NOMO-1 treated with DMSO at 0.1 percent for 48 hours (cell line): ENCODE measurements at regions not wholly inside any gene's neighbourhood (a gene's known extent, or its start where the extent isn't known, plus 50 kb on each side); places are given as distances from the start of the nearest gene placed in this dataset.
A peak's percentile ranks its signal among the peaks of the same experiment; 100 is the strongest.

Source experiments
- DNase-seq: peaks from one replicate; lab custom pipeline; 2025; ENCODE audit not compliant: unreplicated experiment; lab: John Stamatoyannopoulos, UW

DNA sequence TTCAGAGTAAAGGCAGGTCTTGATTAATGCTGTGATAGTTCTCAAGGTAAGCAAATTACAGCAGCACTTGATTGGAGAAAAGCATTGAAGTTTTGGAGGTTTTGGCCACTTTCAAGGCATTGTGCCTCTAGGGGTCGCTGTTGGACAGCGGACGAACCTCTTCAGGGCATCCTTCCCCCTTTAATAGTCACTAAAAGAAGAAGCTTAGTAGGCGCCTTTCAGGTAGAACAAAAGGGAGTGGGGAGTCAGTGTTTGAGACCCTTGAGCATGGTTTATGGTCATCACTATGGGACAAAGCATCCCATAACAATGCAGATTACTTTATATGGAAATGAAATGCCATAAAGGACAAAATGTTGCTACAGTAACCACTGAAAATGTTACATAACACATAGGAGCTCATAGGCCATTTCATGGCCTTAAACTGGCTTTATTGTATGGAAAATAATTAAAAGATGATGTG, 199.5 kb upstream of the DCN start:
- peak; percentile 73 for DNase-seq

DNA sequence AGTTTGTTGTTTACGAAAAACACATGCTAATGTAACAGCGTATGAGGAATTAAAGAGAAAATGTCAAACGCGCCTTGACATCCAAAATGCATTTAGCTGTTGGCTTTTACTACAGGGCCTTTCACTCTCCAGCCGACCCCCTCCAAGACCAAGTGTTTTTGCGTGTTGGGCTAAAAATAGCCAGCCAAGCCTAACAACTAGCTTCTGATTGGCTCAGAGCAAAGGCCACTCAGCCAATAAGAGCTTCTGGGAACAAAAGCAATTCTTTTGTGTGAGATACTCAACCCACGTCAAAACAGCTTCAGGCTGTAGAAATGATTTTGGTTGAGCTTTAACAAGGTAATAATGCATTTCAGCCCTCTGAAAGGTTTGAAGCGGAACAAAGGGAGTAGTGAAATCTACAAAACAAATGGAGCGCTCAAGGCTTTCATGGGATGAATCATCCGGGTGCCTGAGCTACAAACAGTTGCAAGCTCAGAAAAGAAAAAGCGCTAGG, 198.7 kb upstream of the DCN start:
- DNase-seq = peak; percentile 51

DNA sequence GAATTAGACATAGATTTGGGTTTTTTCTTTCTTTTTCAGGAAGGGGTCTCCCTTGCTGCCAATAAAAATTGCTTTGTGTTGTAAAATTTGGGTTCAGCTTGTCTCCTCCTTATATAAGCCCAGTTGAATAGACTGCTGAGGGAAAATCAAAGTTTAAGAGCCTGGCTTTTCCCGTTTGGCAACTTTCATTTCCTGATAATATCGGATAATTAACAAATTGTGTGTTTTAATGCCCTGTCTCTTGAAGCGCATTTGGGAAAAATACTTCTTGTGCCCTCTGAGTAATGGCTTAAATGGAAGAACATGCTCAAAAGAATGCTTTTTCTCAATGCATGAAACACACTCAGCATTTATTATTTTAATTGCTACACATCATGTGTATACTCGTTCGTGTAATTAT, 198.0 kb upstream of the DCN start:
- no peak for DNase-seq

DNA sequence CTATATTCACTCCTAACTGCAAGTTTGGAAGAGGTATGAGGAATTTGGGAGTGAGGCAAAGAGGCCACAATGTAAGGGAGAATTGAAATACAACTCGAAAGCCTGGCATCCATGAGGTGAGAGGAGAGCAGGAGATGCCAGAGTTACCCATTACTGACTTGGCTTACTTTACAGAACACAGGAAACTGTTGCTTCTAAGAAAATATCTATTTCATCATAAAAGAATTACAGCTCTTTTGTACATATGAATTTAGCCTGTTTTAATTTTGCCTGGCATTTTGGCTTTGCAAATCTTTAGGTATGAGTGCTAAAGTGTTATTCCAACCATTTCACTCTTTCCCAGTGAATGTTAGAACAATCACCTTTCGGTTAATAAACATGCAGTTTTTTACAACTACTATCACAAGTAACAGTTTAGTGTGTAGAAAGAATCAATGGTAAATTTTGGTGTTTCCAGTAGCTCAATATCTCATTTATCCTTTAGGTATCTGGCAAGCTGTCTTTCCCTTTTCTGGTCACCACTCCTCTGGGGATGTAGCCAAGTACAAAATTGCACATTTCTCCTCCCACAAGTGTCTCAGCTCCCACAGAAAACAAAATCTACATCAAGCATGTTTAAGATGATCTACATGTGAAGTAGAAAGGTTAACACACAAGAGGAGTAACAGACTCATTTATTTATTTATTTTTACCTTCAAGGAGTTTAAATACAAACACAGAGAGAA, 196.6 kb upstream of the DCN start:
- no peak for DNase-seq

DNA sequence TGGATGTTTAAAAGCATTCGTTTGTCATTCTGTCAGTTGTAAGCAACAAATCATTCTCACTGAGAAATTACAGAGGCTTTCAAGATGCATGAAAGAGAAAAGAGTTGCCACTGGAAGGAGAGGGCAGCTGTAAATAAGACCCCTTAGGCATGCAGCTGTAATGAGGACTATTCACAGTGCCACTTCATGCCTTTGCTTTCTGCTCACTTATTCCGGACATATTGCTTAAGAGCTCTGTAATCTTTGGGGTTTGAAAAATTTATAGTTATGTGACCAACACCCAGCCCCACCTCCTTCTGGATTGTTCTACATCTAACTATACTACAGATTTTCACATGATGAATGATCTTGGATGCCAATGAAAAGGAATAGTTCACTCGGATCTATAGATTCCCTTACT, 194.8 kb upstream of the DCN start:
- DNase-seq = no peak

DNA sequence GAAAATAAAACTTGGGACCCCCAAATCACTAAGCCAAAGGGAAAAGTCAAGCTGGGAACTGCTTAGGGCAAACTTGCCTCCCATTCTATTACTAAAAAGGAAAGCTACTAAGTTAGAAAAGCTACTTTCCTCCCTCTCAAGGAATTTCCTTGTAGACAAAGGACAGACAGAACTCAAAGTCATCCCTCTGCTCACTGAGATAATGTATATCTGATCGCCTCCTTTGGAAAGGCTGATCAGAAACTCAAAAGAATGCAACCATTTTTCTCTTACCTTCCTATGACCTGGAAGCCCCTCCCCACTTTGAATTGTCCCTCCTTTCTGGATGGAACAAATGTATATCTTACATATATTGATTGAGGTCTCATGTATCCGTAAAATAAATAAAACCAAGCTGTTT, 190.5 kb upstream of the DCN start:
- DNase-seq = no peak

DNA sequence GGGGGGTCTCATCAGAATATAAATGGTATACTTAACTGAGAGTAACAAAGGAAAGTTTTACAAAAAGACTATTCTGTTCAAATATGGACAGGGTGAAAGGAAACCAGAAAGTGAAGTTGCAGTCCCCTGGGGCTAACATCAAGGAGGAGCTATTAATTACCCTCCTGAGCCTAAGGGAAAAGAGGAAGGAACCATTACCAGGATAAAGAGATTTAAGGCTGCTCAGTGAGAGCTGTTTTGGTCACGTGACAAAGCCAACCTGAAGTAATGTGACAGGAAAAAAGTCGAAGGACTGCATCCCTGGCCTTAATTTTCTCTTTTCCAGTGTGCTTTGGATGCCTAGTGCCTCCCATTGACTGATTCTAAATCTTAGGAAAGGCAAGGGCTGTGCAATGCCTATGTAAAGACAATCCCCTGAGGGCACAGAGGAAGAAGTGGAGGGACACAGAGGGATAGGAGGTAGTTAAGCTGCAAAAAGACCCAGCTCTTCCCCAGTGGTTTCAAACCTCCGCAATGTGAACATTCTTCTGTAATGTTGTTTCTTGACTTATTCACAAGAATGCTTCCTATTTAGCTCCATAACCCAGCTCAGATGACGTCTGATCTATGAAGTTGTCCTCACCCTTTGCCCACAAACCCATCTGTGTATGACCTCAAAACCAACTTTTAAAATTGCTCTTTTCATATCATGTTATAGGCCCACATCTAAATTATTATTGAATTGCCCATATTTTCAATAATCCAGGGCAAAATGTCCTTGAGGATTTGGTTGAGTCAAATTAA, 187.7 kb upstream of the DCN start:
- DNase-seq = no peak

DNA sequence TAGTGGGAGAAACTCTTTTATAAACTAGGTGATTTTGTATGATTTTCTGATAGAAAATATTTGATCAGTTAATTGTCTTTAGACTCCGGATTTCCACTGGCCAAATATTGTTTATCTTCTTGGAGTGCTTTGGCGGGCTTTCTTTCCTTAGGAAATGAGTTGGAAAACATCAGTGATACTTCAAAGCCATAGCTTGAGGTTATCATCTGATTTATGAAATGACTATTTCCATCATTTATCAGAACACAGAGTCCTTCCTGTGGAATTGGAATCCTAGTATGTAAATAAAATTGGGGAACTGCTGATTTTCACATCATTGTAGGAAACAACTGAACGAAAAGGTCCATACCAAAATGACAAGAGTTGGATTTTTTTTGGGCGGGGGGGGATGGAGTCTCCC, 186.0 kb upstream of the DCN start:
- DNase-seq = no peak

DNA sequence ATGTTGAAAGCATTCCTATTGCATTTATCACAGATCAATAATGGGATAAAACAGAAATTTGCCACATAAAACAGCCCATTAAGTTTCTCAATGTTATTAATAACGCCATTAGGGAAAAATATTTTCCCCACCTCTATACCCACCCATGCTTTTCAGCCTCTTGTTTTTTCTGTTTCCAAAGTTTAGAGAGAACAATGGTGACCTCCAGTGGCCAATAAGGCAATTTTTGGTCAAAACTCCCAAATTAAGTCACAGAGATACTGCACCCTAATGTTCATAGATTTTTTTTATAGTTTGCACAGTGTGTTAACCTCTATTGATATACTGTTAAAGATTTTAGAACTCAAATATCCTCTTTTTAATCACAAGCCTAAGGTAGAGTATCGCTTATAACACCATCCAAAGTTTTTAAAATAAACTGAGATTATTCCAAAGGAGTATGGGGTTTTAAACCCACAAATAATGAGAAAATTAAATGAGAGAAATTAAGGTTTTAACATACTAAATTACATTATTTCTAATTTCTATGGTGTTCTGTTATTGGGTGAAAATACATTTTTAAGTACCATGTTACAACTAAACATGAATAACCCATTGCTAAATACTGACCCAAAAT, 184.7 kb upstream of the DCN start:
- peak; percentile 5 for DNase-seq

DNA sequence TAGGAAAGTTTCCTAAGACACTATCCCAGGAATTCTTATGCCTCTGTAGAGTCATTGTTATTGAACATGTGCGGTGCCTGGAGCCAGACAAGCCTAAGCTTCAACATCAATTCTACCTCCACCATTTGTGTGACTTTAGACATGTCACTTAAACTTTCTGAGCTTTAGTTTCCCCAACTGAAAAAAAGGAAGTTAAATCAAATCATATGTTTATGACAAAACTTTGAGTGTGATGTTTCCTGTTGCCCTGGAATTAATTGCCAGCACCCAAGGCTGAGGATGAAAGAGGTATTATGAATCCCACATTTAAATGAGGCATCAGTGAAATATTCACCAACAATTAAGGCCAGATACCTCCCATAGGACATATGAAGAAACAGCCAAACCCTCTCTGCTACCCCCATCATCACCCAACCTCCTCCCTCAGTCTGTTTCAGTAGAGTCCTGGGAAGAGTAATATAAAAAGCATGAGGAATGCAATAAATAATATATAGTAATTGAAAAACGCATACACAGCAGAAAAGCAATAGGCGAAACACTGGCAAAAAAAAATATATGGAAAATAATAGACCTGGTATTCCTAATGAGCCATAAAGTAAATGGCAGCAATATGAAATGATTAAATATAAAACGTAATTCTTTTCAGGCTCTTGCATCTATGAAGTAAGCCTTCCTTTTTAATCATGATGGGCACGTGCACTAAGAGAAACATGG, 182.0 kb upstream of the DCN start:
- DNase-seq = peak; percentile 28

DNA sequence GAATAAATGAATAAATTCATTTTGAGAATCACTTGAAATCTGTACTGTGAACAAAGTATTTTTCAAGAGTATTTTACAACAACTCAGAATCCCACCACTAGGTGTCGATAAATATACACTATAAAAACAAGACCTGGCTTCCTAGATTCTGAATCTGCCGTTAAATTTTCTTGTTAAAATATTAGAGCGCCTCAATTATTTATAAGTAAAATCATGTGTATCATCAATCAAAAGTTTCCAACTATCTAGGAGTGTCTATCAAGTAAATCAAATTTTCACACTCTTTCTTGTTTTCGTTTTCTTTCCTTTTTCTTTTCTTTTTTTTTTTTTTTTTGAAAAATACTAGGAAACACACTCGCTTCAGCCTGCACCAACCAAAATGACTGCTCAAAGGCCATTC, 179.2 kb upstream of the DCN start:
- peak; percentile 48 for DNase-seq

DNA sequence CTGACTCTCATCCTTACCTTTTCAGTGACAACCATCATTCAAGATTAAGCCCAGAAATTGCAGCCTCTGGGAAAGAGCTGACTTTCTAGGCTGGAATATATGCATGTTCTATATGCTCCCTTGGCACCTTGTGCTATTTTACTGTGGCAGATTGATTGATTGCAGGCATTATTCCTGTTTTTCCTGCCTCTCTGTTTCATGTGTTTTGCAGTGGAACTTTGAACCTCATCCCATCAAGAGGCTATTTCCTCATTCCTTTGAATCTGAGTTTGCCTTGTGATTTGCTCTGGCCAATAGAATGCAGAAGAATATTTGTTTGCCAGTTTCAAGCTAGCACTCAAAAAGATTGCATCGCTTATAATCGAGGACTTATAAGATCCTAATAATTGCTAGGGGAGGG, 174.8 kb upstream of the DCN start:
- DNase-seq = no peak

DNA sequence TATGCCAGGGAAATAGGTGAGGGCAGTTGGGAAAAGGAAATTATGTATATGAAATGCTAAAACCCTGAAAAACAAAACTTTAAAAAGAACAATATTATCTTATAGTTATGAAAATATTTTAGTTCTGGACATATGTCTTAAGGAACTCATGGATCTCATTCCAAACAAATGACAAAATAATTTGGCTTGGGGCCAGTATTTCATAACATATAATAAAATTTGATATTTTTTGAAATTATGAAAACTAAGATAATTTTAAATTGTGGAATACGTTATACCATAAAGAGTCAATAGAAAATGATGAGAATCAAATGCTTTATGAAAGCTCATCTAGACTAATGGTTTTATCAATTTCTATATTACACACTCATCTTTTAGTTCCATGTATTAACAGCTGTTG, 173.8 kb upstream of the DCN start:
- no peak for DNase-seq

DNA sequence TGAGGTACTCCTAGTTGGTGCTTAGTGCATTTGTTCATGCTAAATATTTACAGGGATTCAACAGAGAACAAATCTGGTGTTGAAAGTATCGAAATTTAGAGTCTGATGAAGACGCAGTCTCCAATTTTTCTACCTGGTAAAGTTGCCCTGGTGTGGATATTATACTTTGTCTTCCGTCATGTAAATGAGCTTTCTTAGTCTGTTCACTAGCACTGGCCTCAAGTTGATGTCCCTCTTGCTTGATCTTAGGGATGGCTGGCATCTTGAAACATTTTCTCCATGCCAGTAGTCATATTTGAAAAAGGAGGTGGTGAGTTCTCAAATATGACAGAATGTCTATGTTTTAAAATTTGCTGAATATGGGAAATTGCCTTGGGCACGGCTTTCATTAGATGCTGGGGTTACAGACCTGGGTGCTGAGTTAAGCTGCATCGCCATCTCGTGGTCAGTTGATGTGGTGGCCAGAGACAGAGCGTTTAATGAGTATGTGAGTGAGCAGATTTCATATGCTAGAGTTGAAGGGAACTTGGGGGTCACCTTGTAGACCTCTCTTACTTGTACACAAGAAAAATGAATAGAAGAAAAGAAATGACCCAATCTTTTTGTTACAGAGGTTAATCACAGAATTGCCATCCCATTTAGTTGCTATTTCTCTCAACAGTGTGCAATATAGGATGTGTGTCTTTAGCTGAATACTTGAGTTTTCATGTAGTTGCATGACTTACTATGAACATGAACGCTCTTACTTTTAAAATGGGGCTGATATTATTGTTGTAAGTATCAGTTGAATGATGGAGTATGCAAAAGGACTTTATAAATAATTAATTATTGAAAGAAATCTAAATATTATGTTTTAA, 172.8 kb upstream of the DCN start:
- DNase-seq = peak; percentile 57

DNA sequence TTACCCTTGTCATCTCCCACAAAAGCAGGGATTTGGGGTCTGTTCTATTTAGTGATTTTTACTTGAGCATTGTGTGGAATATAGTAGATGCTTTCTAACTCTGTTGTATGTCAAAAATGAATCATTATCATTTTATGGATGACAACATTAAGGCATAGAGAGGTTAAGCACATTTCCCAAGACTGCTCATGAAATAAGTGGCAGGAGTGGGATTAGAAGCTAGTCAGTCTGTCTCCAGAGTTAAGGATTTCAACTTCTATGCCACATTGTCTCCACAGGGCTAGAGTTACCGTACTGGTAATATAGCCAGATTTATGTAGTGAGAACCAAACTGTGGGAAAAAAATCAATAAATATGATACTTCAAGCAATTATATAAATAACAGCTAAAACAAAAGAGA, 170.6 kb upstream of the DCN start:
- no peak for DNase-seq

DNA sequence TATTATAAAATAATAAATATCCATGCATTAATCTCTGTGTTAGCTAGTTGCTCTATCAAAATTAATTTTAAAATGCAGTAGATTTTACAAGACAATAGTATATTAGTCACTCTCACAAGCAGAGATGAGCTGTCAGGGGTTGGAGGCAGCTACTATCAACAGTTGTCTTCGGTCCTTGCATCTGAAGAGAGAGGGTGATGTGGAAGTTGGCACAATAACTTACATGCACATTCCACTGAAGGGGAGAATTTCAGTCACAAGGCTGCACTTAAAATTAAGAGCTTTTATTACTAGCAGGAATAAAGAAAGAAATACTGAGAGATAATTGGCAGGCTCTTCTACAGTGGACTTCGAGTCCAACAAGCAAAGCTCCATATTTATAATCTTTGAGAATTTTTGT, 166.9 kb upstream of the DCN start:
- DNase-seq = no peak

DNA sequence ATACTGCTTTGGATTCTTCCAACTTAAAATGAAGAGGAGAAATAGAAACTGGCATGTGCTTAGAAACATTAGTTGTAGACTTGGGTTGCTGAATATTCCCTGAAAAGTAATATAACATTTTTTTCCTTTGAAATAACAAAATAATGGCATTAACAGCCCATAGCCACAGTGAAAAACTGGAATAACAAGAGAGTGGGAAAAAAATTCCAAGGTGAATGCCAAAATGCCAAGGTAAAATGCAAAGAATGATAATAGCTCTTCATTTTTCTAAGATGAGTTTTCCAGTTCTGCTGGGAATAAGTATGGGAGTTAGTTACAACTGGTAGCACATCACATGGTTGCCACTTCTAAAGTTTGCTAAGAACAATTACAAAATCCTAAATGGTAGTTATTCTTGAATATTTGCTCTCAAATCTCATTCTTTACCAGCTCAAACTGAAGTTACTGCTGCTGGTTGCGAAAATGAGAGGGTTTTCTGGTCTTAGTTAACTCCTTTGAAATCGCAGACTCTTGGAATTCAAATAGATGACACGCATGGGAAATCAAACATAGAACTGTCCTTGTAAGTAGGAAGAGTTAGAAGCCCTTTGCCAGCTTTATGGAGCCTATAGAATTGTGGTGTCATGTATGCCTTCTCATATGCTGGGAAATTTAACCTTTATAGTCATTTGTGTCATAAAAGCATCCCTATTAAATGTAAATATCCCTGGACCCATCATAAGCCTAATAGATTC, 165.0 kb upstream of the DCN start:
- no peak for DNase-seq

DNA sequence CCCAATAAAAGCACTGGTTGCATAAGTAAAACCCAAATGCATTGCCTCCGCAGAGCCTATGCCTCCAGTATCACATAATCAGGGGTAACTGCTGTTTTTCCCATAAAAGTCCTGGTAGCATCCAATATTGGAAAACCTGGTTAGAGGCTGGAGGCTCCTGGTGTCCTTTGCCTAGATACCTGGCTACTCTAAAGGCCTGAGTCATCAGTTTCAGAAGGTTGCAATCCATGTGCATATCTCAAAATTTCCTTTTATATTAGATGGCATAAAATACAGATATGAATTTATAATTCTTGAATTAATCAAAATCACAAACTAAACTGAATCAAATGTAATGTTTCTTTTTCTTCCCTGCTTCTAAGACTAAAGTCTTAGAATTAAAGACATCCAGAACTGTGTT, 164.2 kb upstream of the DCN start:
- DNase-seq = no peak

DNA sequence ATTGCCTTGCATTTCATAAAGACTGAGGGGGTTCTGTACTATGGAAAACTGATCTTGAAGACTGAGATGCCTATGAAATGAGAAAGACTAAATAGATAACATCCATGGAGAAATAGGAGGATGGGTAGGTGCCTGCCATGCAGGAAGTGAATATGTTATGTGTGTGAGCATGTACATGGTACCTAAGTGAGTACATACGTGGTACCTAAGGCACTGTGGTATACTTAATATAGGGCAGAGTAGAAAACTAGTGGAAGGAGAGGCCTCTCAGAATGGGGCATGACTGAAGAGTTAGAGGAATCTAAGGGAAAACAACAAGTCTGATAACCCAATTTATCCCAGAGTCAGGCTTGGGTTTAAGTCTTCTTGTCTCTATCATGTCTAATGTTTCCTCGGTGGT, 161.8 kb upstream of the DCN start:
- DNase-seq = no peak

DNA sequence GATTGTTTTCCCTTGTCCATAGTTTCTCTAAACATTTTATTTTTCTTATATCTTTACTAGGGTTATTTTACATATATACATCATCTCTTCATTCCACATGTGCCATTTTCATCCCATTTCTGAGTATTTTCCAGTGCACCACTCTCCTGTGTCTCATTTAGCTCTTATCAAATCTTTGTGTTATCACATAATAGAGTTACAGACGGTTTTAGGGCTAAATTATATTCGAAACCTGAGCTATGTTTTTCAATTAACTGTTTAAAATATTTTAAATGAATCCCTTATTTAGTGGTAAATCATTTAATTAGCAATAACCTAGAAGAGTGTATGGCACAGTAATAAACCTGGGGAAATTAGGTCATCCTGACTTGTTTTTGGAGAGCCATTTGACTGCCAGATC, 160.4 kb upstream of the DCN start:
- no peak for DNase-seq
